H1 (cell line): ENCODE measurements at regions not wholly inside any gene's neighbourhood (a gene's known extent, or its start where the extent isn't known, plus 50 kb on each side); places are given as distances from the start of the nearest gene placed in this dataset.

Experiments used
- CTCF ChIA-PET: fragments of 300-600 bp; sonication (Branson Sonifier 250); formaldehyde crosslinking; loops from one replicate; lab custom pipeline; 2021; ENCODE audit not compliant: partially characterized antibody; lab: Charles Lee
- POLR2A ChIA-PET: fragments of 300-600 bp; sonication (Branson Sonifier 250); formaldehyde crosslinking; loops from one replicate; lab custom pipeline; 2021; ENCODE audit warnings: inconsistent platforms; ENCODE audit not compliant: partially characterized antibody; lab: Charles Lee
- DNase-seq, 2 experiments: peaks; one replicate each; pipeline versions ENCODE4 v3.0.0 to v3.0.0-alpha.2; 2010 to 2022; ENCODE audit warnings: low spot score in 2 of 2, low read depth in 1 of 2, mixed read lengths in 1 of 2
- FAIRE-seq: peaks from 2 replicates; lab custom pipeline; 2011; peaks lifted over from hg19 to GRCh38; lab: Jason Lieb, UNC
- H2AFZ ChIP-seq: 2 replicates; pipeline ENCODE4 v1.8.1; 2012; ENCODE audit warnings: low read length, inconsistent platforms
- H2AK5ac ChIP-seq: 2 replicates; pipeline ENCODE4 v1.6.1; 2013; ENCODE audit warnings: low read depth, low read length
- H2BK120ac ChIP-seq: replicated peaks from 2 replicates; pipeline ENCODE3; 2013; ENCODE audit warnings: low read depth, low read length, inconsistent platforms
- H2BK12ac ChIP-seq: 2 replicates; pipeline ENCODE4 v1.6.1; 2013; ENCODE audit warnings: low read depth, low read length
- H2BK15ac ChIP-seq: 2 replicates; pipeline ENCODE4 v1.6.1; 2013; ENCODE audit warnings: low read length
- H2BK20ac ChIP-seq: 2 replicates; pipeline ENCODE4 v1.6.1; 2013; ENCODE audit warnings: low read length
- H2BK5ac ChIP-seq: 2 replicates; pipeline ENCODE4 v1.6.1; 2013; ENCODE audit warnings: low read depth, low read length
- H3K14ac ChIP-seq: 2 replicates; pipeline ENCODE4 v1.6.1; 2013; ENCODE audit warnings: inconsistent platforms; ENCODE audit not compliant: insufficient read length
- H3K18ac ChIP-seq: 2 replicates; pipeline ENCODE4 v1.6.1; 2013; ENCODE audit warnings: low read length; ENCODE audit errors: extremely low read depth
- H3K23ac ChIP-seq: 2 replicates; pipeline ENCODE4 v1.6.1; 2013; ENCODE audit warnings: inconsistent platforms; ENCODE audit not compliant: insufficient read length
- H3K23me2 ChIP-seq: 2 replicates; pipeline ENCODE4 v1.6.1; 2013; ENCODE audit warnings: low read depth, low read length
- H3K27ac ChIP-seq: 2 replicates; pipeline ENCODE4 v1.6.1; 2011; ENCODE audit warnings: low read depth, low read length, inconsistent platforms
- H3K27me3 ChIP-seq, 4 experiments: replicated peaks in 1 of 4; 1 replicate in 1 of 4; 2 replicates in 3 of 4; pipeline versions ENCODE4 v1.6.1 to v1.8.1; 2011 to 2013; ENCODE audit warnings: low read length in 3 of 4, mild to moderate bottlenecking in 3 of 4, inconsistent platforms in 2 of 4, mixed read lengths in 2 of 4, moderate library complexity in 1 of 4; ENCODE audit not compliant: control insufficient read depth in 3 of 4, insufficient read depth in 3 of 4; ENCODE audit errors: extremely low read depth in 1 of 4
- H3K36me3 ChIP-seq, 4 experiments: 2 replicates each; pipeline versions ENCODE4 v1.6.1 to v1.8.1; 2011 to 2013; ENCODE audit warnings: mild to moderate bottlenecking in 4 of 4, low read length in 3 of 4, moderate library complexity in 2 of 4, control low read depth in 1 of 4, inconsistent platforms in 1 of 4; ENCODE audit not compliant: insufficient read depth in 4 of 4, control insufficient read depth in 2 of 4
- H3K4ac ChIP-seq: replicated peaks from 2 replicates; pipeline ENCODE3; 2013; ENCODE audit warnings: low read length, low read depth, mixed read lengths, inconsistent platforms; ENCODE audit not compliant: insufficient read length
- H3K4me1 ChIP-seq, 4 experiments: replicated peaks in 1 of 4; 1 replicate in 1 of 4; 2 replicates in 3 of 4; pipeline versions ENCODE4 v1.6.1 to v1.8.1; 2011 to 2013; ENCODE audit warnings: low read length in 3 of 4, inconsistent platforms in 2 of 4, mixed read lengths in 1 of 4; ENCODE audit not compliant: insufficient read depth in 4 of 4, control insufficient read depth in 3 of 4
- H3K4me2 ChIP-seq, 2 experiments: 2 replicates each; pipeline versions ENCODE4 v1.6.1 to v1.8.1; 2011 to 2013; ENCODE audit warnings: low read depth in 2 of 2, low read length in 2 of 2, control low read depth in 1 of 2, inconsistent platforms in 1 of 2, mild to moderate bottlenecking in 1 of 2; ENCODE audit not compliant: insufficient read depth in 1 of 2
- H3K4me3 ChIP-seq, 4 experiments: fragments of 200-600, 300-600 bp in 1 of 4; sonication (generic), shearing (Covaris generic), sonication (Bioruptor Twin) in 1 of 4; 2 replicates each; pipeline versions ENCODE4 v1.5.1 to v1.8.1; 2011 to 2016; ENCODE audit warnings: low read length in 4 of 4, low read depth in 3 of 4, control low read depth in 2 of 4, inconsistent platforms in 2 of 4, mild to moderate bottlenecking in 2 of 4, mixed read lengths in 1 of 4, moderate library complexity in 1 of 4; ENCODE audit not compliant: insufficient read depth in 2 of 4; ENCODE audit errors: extremely low read depth in 1 of 4
- H3K56ac ChIP-seq: replicated peaks from 2 replicates; pipeline ENCODE3; 2013; ENCODE audit warnings: low read depth, mild to moderate bottlenecking, mixed read lengths, low read length, inconsistent platforms; ENCODE audit not compliant: insufficient read length
- H3K79me1 ChIP-seq: 2 replicates; pipeline ENCODE4 v1.6.1; 2013; ENCODE audit warnings: low read depth, low read length, control low read depth
- H3K79me2 ChIP-seq, 2 experiments: 2 replicates each; pipeline versions ENCODE4 v1.6.1 to v1.8.1; 2012 to 2013; ENCODE audit warnings: low read length in 2 of 2, mild to moderate bottlenecking in 2 of 2, inconsistent platforms in 1 of 2; ENCODE audit not compliant: insufficient read depth in 2 of 2, control insufficient read depth in 1 of 2
- H3K9ac ChIP-seq, 4 experiments: replicated peaks in 1 of 4; 1 replicate in 1 of 4; 2 replicates in 3 of 4; pipeline versions ENCODE4 v1.6.1 to v1.8.1; 2011 to 2013; ENCODE audit warnings: low read depth in 3 of 4, low read length in 3 of 4, control low read depth in 2 of 4, mild to moderate bottlenecking in 2 of 4, moderate library complexity in 2 of 4, inconsistent platforms in 1 of 4; ENCODE audit errors: extremely low read depth in 1 of 4
- H3K9me3 ChIP-seq, 2 experiments: 2 replicates each; pipeline versions ENCODE4 v1.6.1 to v1.8.1; 2012 to 2013; ENCODE audit warnings: mild to moderate bottlenecking in 2 of 2, moderate library complexity in 2 of 2, control low read depth in 1 of 2, inconsistent platforms in 1 of 2, low read depth in 1 of 2, low read length in 1 of 2, mixed read lengths in 1 of 2; ENCODE audit not compliant: insufficient read depth in 2 of 2
- H4K20me1 ChIP-seq, 2 experiments: replicated peaks in 1 of 2; 2 replicates each; pipeline versions ENCODE3 to v1.8.1; 2011 to 2013; ENCODE audit warnings: inconsistent platforms in 2 of 2, low read length in 2 of 2, mild to moderate bottlenecking in 1 of 2; ENCODE audit not compliant: insufficient read depth in 2 of 2, control insufficient read depth in 1 of 2
- H4K5ac ChIP-seq: 2 replicates; pipeline ENCODE4 v1.6.1; 2013; ENCODE audit warnings: low read length, low read depth, mixed read lengths, inconsistent platforms; ENCODE audit not compliant: insufficient read length
- H4K8ac ChIP-seq: 2 replicates; pipeline ENCODE4 v1.8.0; 2013; ENCODE audit warnings: mild to moderate bottlenecking, moderate library complexity, low read length, inconsistent platforms; ENCODE audit not compliant: insufficient read depth; ENCODE audit errors: extremely low read depth
- H4K91ac ChIP-seq: replicated peaks from 2 replicates; pipeline ENCODE3; 2013; ENCODE audit warnings: low read length, mixed read lengths, inconsistent platforms; ENCODE audit not compliant: insufficient read length
- BCL11A ChIP-seq, 2 experiments: IDR thresholded peaks; one replicate each; pipeline ENCODE4 v1.6.1; 2011; ENCODE audit warnings: low read depth in 2 of 2, low read length in 2 of 2, mild to moderate bottlenecking in 2 of 2
- CBX8 ChIP-seq: fragments of 300-800, 300-1000 bp; sonication (generic); IDR thresholded peaks from 2 replicates; pipeline ENCODE4 v1.7.1; 2016; ENCODE audit warnings: low read depth, low read length, borderline replicate concordance
- CREB1 ChIP-seq: IDR thresholded peaks from 2 replicates; pipeline ENCODE4 v1.6.1; 2012; ENCODE audit warnings: inconsistent platforms
- CTBP2 ChIP-seq: IDR thresholded peaks from 2 replicates; pipeline ENCODE4 v1.7.0; 2011; ENCODE audit warnings: borderline replicate concordance, mild to moderate bottlenecking, moderate library complexity, mixed read lengths, low read length; ENCODE audit not compliant: insufficient read depth, insufficient read length
- CTCF ChIP-seq, 3 experiments: IDR thresholded peaks; 1 replicate in 2 of 3; 2 replicates in 1 of 3; pipeline versions ENCODE4 v1.5.1 to v1.6.1; 2011; ENCODE audit warnings: low read length in 3 of 3, mild to moderate bottlenecking in 3 of 3, inconsistent platforms in 2 of 3, low read depth in 1 of 3, moderate library complexity in 1 of 3; ENCODE audit not compliant: insufficient read depth in 1 of 3; ENCODE audit errors: control extremely low read depth in 1 of 3
- FOSL1 ChIP-seq: IDR thresholded peaks from 2 replicates; pipeline ENCODE4 v1.6.1; 2011; ENCODE audit warnings: mild to moderate bottlenecking, low read depth, low read length, moderate library complexity; ENCODE audit not compliant: insufficient read depth
- GABPA ChIP-seq: IDR thresholded peaks from 2 replicates; pipeline ENCODE4 v1.6.1; 2011; ENCODE audit warnings: mild to moderate bottlenecking, low read length, moderate library complexity, borderline replicate concordance; ENCODE audit not compliant: insufficient read depth
- GTF2F1 ChIP-seq: IDR thresholded peaks from 2 replicates; pipeline ENCODE4 v1.6.1; 2012; ENCODE audit warnings: low read depth, low read length, improper control_type of control experiment, borderline replicate concordance
- JUND ChIP-seq: IDR thresholded peaks from 2 replicates; pipeline ENCODE4 v1.6.1; 2011; ENCODE audit warnings: mild to moderate bottlenecking, improper control_type of control experiment, low read length
- RBBP5 ChIP-seq: IDR thresholded peaks from 2 replicates; pipeline ENCODE4 v1.7.1; 2012; ENCODE audit warnings: low read depth, mild to moderate bottlenecking, inconsistent platforms, low read length, moderate library complexity, borderline replicate concordance
- RXRA ChIP-seq: IDR thresholded peaks from 2 replicates; pipeline ENCODE4 v1.6.1; 2011; ENCODE audit warnings: low read depth, mild to moderate bottlenecking, low read length, moderate library complexity; ENCODE audit not compliant: insufficient read depth
- SRF ChIP-seq: IDR thresholded peaks from 2 replicates; pipeline ENCODE4 v1.6.1; 2011; ENCODE audit warnings: mild to moderate bottlenecking, low read depth, low read length, moderate library complexity
- SUZ12 ChIP-seq: fragments of 200-600 bp; sonication (generic); IDR thresholded peaks from 2 replicates; pipeline ENCODE4 v1.6.1; 2012; ENCODE audit warnings: mild to moderate bottlenecking, inconsistent platforms, low read length, moderate library complexity, mixed read lengths
- WGBS, 2 experiments: shearing (Covaris generic) in 1 of 2; methylation state at CpG; one replicate each; pipeline versions ENCODE4 v1.1.6 to v1.1.7; 2013 to 2015; ENCODE audit warnings: low lambda C conversion rate in 2 of 2, mixed read lengths in 2 of 2, inconsistent platforms in 1 of 2, low coverage in 1 of 2, missing lambda C conversion rate in 1 of 2; ENCODE audit not compliant: insufficient replicate concordance in 2 of 2, insufficient coverage in 1 of 2, insufficient read length in 1 of 2; ENCODE audit errors: extremely low coverage in 1 of 2, missing lambda C conversion rate in 1 of 2; 5-methylcytosine and 5-hydroxymethylcytosine counted together

- DNase-seq = no peak
- Histone ChIP-seq H3K9me3 (no peaks in the 10 kb centered on the region), H3K79me1 (no peaks in the 10 kb centered on the region), H3K4ac (no peak overlapping the region), H2BK5ac (no peak overlapping the region), H3K18ac (no peak overlapping the region), H3K23ac (no peak overlapping the region), H3K79me2 (no peaks in the 10 kb centered on the region), H3K4me3 (no peak overlapping the region), H3K23me2 (no peaks in the 10 kb centered on the region), H2BK20ac (no peak overlapping the region), H2AK5ac (no peak overlapping the region), H3K27me3 (no peaks in the 10 kb centered on the region), H3K36me3 (no peaks in the 10 kb centered on the region), H2AFZ (no peak overlapping the region), H3K14ac (no peak overlapping the region), H3K9ac (no peak overlapping the region), H3K4me2 (no peak overlapping the region), H2BK12ac (no peak overlapping the region)
- FAIRE-seq = peak; percentile 36
- CTCF ChIA-PET = no interaction called here
- TF ChIP-seq BCL11A (IDR thresholded peaks at IDR 0.05; ENCODE audit: low read depth in 2 of 2, low read length in 2 of 2) = no peak
- no peak for TF ChIP-seq GTF2F1
- TF ChIP-seq GABPA = no peak
- no peak for TF ChIP-seq CBX8
- TF ChIP-seq CTBP2 = no peak
- TF ChIP-seq CREB1 = no peak
- TF ChIP-seq CTCF (IDR thresholded peaks at IDR 0.05; ENCODE audit: control extremely low read depth in 1 of 3, insufficient read depth in 1 of 3, low read depth in 1 of 3, low read length in 3 of 3) = no peak
- TF ChIP-seq JUND = no peak
- no peak for TF ChIP-seq SRF
- TF ChIP-seq FOSL1 = no peak
- TF ChIP-seq RXRA = no peak
- TF ChIP-seq RBBP5 = no peak
- TF ChIP-seq SUZ12 = no peak
- TF ChIP-seq, all 59 proteins: peak for 0
- H3K27ac ChIP-seq = no peak overlapping the region
- H4K8ac ChIP-seq = no peak overlapping the region
- peaks cover 0 to 2% (median 0%) of the 10 kb centered on the region in 4 experiments; a peak in 1 of 7 replicates for H3K4me1 ChIP-seq
- H3K56ac ChIP-seq = no peak overlapping the region
- no peaks in the 10 kb centered on the region for H4K20me1 ChIP-seq
- H4K5ac ChIP-seq = no peak overlapping the region
- no peak overlapping the region for H2BK15ac ChIP-seq
- H2BK120ac ChIP-seq = no peak overlapping the region
- H4K91ac ChIP-seq = no peak overlapping the region
- POLR2A ChIA-PET = no interaction called here
- 83% methylated on average over 2 of the region's 2 CpGs; no CpG with 5 or more reads in 1 of the 2 experiments for WGBS, 2 experiments
Measured at GRCh38 chr2:51220080-51220479, 188.1 kb upstream of the NRXN1 start.
